GM12801 (cell line): ENCODE measurements at regions not wholly inside any gene's neighbourhood (a gene's known extent, or its start where the extent isn't known, plus 50 kb on each side); places are given as distances from the start of the nearest gene placed in this dataset.

Experiments
- CTCF ChIP-seq: IDR thresholded peaks from one replicate; pipeline ENCODE4 v1.5.1; 2011; ENCODE audit warnings: control low read depth; ENCODE audit not compliant: insufficient read length; ENCODE audit errors: extremely low read depth

DNA sequence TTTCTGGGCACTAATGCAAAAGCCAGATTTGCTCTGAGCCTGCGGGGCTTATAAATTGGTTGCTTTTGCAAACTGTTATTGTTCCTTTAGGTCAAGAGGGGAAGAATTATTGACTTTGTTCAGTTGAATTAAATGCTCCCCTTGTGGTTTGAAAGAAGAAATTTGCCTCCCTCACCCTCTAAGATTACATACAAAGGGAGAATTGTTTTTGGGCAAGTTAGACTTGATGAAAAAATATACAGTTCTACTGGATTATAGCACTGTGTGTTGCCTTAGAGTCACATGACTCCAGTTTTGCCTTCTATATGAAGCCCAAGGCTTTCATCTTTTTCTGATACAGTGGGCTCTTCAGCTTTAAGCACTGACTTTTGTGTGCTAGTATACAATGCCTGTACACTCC is 1265.8 kb upstream of the LRRTM3 start:
- TF ChIP-seq CTCF = no peak

DNA sequence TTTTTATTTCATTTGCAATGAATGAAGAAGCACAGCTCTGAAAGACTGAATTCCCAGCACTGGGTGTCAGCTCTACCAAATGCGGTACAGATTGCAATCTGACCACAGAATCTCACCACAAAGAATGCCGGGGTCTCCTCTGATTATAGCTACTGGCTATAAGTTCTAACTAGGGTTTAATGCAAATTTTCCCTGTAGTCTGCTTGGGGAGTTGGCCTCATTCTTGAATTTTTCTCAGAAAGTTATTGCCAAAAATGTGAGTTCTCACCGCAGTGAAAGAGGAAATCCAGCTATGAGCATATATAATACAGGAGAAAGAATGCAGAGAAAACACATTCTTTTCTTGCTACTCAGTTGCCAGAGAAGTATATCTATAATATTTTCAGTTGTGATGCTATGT is 1255.7 kb upstream of the LRRTM3 start:
- no peak for TF ChIP-seq CTCF

DNA sequence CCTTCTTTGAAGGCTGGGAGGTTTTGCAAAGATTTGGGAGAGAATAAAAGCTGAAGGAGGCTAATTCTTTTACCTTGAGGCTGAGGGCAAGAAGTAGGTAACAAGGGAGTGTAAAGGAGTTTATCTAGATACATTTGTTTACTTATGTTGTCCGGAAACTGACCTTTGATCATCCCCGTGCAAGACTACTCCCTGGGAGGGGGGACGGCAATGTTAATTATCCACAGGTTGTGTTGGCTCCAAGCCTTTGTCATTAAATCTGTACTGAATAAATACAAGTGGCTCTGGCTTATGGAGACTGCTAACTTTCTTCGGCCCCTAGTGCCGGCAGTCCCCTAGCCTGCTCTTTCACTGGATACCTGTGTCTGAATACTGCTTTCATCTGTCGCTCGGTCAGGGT is 1250.6 kb upstream of the LRRTM3 start:
- no peak for TF ChIP-seq CTCF

GRCh38 chr10:65684896-65685295 is 1240.9 kb upstream of the LRRTM3 start:
- TF ChIP-seq CTCF = no peak

GRCh38 chr10:65701168-65701776 is 1224.6 kb upstream of the LRRTM3 start:
- TF ChIP-seq CTCF = no peak

DNA sequence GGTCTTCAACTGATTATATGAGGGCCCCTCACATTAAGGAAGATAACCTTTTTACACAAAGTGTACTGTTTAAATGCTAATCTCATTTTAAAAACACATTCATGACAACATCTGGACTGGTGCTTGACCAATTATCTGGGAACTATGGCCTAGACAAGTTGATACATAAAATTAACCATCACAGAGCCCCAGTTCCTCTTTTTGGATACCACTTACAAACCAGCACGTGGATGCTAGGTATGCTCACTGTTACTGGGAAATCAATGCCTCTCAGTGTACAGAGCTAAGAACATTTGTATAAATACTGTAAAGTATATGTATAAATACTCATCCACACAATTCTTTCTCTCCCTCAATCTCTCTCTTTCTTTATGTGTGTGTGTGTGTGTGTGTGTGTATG is 1217.8 kb upstream of the LRRTM3 start:
- TF ChIP-seq CTCF = no peak

DNA sequence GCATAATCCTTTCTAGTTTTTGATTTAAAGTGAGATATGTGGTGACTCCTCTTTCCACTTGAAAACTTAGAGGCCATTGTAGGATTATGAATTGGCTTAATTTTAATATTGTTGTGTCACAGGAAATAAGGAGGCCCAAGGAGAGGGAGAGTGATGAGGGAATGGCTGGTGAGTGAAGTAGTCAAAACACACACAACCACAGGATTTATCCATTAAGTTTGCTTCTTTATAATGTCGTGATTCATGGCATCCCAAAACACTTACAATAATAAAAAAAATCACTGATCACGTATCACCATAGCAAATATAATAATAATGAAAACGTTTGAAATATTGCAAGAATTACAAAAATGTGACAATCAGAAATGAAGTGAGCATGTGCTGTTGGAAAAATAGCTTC is 1215.5 kb upstream of the LRRTM3 start:
- TF ChIP-seq CTCF = no peak
